ENCODE measurements at regions not wholly inside any gene's neighbourhood (a gene's known extent, or its start where the extent isn't known, plus 50 kb on each side); places are given as distances from the start of the nearest gene placed in this dataset.
A peak's percentile ranks its signal among the peaks of the same experiment; 100 is the strongest.

GRCh38 chr1:90434460-90434859 lies 282.6 kb downstream of the BARHL2 start:
- peak; percentile 5 for DNase-seq (ENCODE audit: low read depth)
- no peak overlapping the region for H3K4me3 ChIP-seq (ENCODE audit: low read length)
- peak; percentile 25 for TF ChIP-seq CTCF (IDR thresholded peaks at IDR 0.05; ENCODE audit: insufficient read depth, low read depth, low read length, missing control alignments)

- peak; percentile 14 for DNase-seq (ENCODE audit: low read depth)
Observed at GRCh38 chr1:90417126-90417525, 300.0 kb downstream of the BARHL2 start.

GRCh38 chr1:90414201-90414600 lies 302.9 kb downstream of the BARHL2 start:
- no peak overlapping the region for H3K4me3 ChIP-seq (ENCODE audit: low read length)
- no peak for TF ChIP-seq CTCF (IDR thresholded peaks at IDR 0.05; ENCODE audit: insufficient read depth, low read depth, low read length, missing control alignments)
- DNase-seq (ENCODE audit: low read depth) = no peak

More at GRCh38 chr1:90417126-90417525, 300.0 kb downstream of the BARHL2 start:
- TF ChIP-seq CTCF (IDR thresholded peaks at IDR 0.05; ENCODE audit: insufficient read depth, low read depth, low read length, missing control alignments) = no peak
- H3K4me3 ChIP-seq (ENCODE audit: low read length) = no peak overlapping the region

- DNase-seq (ENCODE audit: low read depth) = no peak
- no peak for TF ChIP-seq CTCF (IDR thresholded peaks at IDR 0.05; ENCODE audit: insufficient read depth, low read depth, low read length, missing control alignments)
Observed at GRCh38 chr1:90413519-90413918, 303.6 kb downstream of the BARHL2 start.

GRCh38 chr1:90412563-90412962 lies 304.5 kb downstream of the BARHL2 start:
- H3K4me3 ChIP-seq (ENCODE audit: low read length) = no peak overlapping the region
- no peak for TF ChIP-seq CTCF (IDR thresholded peaks at IDR 0.05; ENCODE audit: insufficient read depth, low read depth, low read length, missing control alignments)
- no peak for DNase-seq (ENCODE audit: low read depth)

More at GRCh38 chr1:90413519-90413918, 303.6 kb downstream of the BARHL2 start:
- no peak overlapping the region for H3K4me3 ChIP-seq (ENCODE audit: low read length)

GRCh38 chr1:90411185-90411584 lies 305.9 kb downstream of the BARHL2 start:
- H3K4me3 ChIP-seq (ENCODE audit: low read length) = no peak overlapping the region
- TF ChIP-seq CTCF (IDR thresholded peaks at IDR 0.05; ENCODE audit: insufficient read depth, low read depth, low read length, missing control alignments) = no peak
- DNase-seq (ENCODE audit: low read depth) = peak; percentile 42

GRCh38 chr1:90407737-90408136 lies 309.4 kb downstream of the BARHL2 start:
- H3K4me3 ChIP-seq (ENCODE audit: low read length) = no peak overlapping the region
- DNase-seq (ENCODE audit: low read depth) = no peak
- no peak for TF ChIP-seq CTCF (IDR thresholded peaks at IDR 0.05; ENCODE audit: insufficient read depth, low read depth, low read length, missing control alignments)

Data from epithelial cell of esophagus (primary cell).